ENCODE measurements at regions not wholly inside any gene's neighbourhood (a gene's known extent, or its start where the extent isn't known, plus 50 kb on each side); places are given as distances from the start of the nearest gene placed in this dataset.
"Not testable (repeated sequence)": the region's sequence is repeated elsewhere in the genome, so short reads cannot be mapped to it uniquely, and the experiment has no call there.

DNA sequence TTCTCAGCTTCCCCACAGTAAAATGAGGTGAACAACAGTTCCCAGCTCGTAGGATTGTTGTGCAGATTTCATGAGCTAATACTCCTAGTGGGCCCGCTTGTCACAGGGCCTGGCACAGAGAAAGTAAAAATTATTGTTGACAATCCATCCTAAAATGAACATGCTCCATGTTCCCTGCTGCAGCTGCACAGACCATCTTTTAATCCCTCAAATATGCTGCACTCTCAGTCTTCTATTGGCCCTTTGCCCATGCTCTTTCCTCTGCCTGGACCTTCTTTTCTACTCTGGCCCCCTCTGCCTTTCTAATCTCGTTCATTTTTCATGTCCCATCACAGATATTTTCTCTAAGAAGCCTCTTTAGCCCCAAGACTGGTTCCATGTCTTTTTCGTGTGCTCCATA is 117.7 kb upstream of the NR3C1 start:
- no peak for DNase-seq

DNA sequence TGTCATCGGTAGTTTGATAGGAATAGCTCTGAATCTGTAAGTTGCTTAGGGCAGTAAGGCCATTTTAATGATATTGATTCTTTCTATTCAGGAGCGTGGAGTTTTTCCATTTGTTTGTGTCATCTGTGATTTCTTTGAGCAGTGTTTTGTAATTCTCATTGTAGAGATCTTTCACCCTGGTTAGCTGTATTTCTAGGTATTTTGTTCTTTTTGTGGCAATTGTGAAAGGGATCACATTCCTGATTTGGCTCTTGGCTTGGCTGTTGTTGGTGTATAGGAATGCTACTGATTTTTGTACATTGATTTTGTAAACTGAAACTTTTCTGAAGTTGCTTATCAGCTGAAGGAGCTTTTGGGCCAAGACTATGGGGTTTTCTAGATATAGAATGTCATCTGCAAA is 115.7 kb upstream of the NR3C1 start:
- not testable (repeated sequence) for DNase-seq

DNA sequence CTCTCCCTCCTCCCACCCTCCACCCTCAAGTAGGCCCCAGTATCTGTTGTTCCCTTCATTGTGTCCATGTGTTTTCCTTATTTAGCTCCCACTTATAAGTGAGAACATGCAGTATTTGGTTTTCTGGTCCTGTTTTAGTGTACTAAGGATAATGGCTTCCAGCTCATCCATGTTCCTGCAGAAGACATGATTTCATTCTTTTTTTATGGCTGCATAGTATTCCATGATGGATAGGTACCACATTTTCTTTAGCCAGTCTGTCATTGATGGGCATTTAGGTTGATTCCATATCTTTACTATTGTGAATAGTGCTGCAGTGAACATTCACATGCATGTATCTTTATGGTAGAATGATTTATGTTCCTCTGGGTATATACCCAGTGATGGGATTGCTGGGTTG is 114.3 kb upstream of the NR3C1 start:
- DNase-seq = not testable (repeated sequence)

DNA sequence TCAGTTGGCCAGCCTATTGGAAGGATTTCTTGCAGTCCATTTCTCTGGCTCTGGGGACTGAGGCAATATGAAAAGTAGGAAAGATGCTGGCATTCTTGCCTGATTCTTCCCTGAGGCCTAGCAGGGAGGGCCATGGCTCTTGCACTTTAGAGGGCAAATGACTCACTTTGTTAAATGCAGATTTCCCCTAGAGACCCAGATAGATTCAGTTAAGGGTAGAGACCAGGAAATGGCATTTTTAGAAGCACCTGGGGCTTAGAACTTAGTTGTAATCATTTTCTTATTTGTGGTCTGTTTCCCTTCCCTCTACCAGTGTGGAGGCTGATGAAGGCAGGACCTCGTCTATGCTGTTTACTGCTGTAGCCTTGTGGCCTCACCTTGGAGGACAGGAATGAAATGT is 112.8 kb upstream of the NR3C1 start:
- DNase-seq = no peak

DNA sequence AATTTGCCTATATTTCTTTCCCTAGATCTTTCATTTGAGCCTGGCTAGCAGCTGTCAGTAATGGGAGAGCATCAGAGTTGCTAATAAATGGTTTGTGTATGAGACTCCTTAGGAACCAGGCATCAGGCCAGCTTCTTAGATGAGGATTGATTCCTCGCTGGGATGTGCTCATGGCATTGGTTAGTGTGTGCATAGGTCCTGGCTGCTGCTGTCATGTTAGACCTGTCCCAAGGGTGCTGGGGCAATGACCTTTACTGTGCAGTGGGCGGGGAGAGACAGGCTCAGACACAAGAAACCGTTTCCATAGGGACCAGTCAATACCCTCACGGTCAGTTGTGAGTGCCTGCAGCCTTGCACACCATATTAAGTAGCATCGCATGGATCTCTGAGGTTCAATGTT is 112.3 kb upstream of the NR3C1 start:
- no peak for DNase-seq

DNA sequence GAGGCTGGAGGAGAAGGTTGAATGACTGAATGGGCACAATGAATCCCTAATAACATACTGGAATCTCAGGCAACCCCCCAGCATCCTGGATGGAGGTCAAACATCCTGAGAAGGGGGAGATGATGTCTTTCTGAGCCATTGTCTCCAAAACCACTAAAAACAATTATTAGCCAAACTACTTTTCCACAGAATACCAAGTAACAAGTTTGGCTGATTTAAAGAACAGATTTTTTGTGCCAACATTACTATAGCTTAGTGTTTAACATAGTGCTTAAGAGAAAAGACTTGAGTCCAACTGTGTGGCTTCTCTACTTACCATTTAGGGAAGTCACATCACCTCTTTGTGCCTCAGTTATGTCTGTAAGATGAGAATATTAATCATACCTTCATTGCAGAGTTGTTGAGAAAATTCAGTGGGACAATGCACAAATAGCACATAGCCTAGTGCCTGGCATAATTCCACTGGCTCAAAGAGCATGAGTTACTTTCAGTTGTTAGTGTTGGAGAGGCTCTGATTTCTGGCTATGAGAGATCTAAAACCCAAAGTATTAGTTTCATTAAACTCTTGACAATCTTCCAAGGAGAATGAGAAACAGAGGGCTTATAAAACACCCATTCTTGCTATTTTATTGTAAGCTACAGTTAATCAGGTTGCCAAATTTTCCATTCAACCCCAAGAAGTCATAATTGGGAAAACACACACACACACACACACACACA is 111.3 kb upstream of the NR3C1 start:
- no peak for DNase-seq

DNA sequence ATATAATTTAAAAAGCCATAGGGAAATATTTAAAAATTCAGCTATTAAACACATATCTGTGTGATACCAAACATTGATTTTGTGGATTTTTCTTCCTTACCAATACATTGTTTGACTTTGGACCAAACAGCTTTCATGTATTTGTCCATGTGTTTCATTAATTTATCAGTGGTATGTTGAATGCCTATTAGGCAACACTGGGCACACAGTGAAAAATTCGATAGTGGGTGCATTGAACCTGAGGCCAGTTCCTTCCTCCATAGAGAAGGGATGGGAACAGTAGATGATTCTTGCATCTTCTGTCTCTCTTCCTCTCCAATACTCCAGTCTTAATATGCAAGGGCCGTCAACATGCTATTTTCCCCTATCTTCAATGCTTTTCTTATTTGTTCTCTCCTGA is 110.2 kb upstream of the NR3C1 start:
- no peak for DNase-seq

DNA sequence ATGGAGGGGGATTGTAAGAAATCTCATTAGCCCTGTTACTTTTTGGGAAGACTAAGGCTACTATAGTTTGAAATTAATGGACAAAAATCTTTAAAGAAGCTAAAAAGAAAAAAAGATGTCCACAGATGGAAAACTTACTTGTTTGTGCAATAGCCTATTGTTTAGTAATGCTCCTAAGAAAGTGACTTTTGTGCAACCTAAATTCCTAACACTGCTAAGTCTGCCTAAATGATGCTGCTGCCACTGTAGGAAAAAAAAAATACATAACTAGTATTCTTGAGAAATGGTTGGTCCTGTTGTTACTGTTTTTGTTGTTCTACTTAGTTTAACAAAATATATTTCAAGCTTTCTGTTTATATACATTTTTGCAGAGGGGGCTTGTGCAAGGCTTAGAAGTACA is 108.2 kb upstream of the NR3C1 start:
- DNase-seq = no peak

DNA sequence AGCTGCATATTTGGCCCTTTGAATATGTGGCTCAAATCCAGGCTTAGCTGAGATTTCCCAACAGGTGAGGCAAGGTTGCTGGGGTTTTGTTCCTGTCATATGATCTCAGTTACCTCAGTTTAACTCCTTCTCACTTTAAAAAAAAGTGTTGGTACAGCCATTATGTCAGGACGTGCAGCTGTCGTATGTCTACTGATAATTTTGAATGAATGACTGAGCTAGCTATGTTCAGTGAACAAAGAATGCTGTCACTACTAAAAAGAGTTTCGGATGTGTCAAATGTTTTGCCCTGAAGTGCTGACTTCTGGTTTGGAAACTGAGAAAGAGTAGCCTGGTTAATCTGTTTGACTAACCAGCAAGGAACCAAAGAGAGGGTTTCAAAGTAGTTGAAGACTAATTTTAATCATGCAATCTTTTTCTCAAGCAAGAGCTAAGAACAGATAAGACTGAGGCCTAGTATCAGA is 106.3 kb upstream of the NR3C1 start:
- no peak for DNase-seq

DNA sequence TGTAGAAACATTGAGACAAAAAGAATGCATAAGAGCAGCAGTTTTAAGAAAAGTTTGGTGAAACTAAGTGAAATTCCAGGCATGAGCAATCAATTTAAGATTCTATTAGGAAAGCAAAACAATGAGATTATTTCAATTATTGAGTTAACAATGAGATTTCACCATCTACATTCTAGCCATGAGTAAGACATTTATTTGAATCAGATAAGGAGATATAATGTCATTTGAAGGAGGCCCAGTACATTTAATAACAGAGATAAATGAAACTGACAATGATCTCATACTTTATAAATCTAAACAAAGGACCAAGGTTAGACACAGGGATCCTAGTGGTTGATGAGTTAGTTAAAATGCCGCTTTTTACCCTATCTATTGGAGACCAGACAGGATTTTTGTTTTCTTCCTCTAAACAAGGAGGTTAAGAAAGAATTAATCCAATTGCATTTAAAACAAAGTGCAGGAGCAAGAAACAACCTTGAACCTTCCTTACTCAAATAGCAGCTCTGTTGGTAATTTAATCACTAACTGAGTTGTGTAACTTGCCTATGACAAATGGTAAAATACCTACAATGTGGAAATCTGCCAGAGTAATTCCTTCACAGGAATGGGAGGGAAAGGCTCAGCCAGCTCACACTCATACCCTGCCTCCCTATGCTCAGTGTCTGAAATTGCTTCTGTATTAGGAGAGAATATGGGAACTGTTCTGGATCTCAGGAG is 103.5 kb upstream of the NR3C1 start:
- no peak for DNase-seq

DNA sequence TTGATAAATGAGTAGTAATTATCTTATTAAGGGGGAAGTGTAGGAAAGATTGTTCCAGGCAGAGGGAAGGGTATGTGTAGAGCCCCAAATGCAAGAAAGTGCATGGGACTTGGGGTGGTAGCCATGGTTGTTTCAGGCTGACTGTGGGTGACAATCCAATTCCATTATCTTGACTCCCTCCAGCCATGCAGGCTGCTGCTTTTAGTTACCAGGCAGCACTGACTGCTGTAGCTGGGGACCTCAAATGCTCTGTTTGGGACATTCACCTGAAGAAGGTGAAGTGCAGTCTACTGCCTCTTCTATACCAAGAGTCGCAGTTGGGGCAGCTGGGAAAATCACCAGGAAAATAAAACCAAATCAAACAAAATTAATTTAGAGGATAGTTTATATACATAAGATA is 102.4 kb upstream of the NR3C1 start:
- DNase-seq = no peak

DNA sequence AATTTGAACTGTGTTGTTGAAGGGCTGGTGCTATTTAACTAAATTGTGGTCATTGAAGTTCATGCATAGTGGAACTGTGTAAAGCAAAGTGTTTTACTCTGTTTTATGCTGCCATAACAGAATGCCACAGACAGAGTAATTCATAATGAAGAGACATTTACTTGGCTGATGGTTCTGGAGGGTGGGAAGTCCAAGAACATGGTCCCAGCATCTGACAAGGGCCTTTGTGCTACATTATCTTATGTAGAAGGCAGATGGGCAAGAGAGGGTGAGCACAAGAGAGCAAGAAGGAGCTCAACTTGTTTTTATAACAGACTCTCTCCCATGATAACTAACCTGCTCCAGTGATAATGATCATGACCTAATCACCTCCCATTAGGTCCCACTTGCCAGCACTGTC is 101.9 kb upstream of the NR3C1 start:
- DNase-seq = no peak

DNA sequence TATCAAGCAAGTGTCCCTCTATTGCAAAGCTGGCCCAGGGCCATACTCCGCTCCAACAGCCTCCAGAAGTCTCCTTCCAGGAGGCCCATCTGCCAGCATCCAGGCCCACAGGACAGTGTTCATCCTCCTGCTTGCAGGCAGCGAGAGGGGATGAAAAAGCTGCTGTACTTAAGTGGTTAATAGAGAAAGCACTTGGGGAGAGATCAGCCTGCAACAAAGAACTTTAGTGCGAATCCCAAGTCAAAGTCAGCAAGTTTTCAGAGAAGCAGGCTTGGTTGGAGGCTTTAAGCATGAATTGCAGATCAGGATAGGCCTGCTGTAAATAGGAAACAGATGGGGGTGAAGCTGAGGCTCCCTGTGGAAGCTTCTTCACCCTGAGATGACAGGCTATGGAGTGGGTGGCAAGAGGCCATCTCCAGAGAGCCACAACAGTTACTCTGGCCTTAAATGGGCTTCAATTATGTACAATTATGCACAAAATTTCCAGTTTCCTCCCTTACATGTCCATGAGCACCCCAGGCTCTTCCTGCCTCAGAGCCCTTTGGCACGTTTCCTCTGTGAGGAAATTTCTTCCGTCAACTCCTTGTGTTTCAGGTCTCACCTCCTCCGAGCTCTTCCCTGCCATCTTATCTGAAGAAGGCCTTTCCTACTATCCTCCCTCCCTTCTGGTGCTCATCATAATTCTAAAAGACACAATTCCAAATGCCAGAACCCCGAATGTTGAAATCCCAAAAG is 98.0 kb upstream of the NR3C1 start:
- DNase-seq = no peak

DNA sequence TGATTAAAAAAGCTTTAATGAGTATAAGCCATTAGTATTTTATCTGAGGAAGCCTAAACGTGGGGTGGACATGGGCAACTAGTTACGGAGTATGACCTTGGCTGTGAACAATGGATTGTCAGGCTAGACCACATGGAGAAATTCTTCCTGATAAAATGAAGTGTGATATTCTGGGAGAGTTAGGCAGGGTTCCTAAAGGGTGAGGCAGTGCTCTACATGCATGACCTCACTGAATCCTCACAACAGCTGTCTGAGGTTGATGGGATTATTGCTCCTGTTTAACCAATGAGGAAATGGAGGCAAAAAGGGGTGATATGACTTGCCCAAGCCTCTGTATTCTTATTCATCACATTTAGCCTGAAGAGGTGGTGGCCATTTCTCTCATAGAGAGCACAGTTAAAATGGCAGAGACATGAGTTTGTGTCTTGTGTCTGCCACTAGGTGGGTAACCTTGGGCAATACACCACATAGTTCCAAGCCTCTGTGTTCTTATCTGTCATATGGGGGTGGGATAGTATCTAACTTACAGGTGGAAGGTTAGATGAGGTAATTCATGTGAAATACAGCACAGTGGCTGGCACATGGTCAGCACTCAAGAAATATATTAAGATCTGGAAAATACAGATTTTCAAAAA is 96.1 kb upstream of the NR3C1 start:
- no peak for DNase-seq

DNA sequence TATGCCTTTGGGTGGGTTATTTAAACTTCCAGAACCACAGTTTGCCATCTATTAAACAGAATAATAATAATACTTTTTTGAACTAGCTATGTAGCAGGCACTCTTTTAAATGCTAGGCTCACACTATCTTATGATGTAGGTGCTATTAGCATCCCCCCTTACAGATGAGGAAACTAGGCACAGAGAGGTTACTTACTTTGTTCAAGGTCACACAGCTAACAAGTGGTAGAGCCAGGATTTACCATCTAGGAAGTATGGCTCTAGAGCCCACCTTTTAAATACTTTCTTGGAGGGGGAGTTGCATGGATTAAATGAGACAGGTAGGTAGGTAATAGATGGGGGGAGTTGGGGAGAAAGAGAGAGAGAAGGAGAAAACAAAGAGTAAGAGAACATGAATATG is 95.3 kb upstream of the NR3C1 start:
- no peak for DNase-seq

DNA sequence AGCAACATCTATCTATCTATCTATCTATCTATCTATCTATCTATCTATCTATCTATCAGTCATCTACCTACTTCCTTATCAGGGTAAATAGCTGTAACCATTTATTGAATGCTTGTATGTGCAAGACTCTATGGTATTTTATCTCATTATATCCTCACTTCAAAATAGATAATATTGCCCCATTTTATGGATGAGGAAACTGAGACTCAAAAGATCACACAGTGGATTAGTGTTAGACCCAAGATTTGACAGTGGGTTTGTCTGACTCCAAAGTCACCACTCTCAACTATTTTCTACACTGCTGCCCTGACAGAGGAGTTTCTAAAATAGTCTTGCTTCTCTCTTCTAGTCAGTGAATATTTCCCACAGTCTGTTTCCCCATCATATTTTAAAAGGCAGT is 94.3 kb upstream of the NR3C1 start:
- no peak for DNase-seq

DNA sequence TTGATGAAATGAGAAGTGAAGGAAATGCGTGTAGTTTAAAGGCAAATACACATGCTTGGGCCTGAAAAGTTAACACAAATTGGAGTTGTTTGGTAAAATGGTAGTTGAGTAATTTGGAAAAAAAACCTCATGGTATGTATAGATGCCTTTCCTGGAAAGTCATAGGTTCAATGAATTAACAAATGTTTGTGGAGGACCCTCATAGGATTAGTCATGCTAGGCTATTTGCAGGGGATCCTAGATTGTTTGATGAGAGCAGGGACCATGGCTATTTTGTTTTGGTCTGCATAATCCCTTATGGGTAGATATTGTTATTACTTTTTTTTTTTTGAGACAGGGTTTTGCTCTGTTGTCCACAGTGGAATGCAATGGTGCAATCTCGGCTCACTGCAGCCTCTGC is 93.5 kb upstream of the NR3C1 start:
- no peak for DNase-seq

DNA sequence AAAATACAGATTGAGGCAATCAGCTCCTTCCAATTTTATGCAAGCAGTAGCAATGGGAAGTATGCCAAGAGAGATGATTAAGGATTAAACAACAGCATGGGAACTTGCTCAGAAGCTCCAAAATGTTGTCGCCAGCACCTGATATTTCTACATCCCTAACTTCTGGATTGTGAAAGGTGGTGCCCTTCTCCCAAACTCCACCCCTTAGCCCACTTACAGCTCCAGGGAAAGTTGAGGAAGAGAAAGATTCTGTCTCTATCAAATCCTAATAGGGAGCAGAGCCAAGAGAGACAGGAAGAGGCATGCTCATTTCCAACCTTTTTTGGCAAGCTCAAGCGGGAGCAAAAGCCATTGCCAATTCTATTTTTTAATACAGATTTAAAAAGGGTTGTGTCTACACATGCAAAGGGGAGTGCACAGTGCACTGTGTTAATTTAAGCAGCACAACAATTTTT is 92.4 kb upstream of the NR3C1 start:
- DNase-seq = no peak

DNA sequence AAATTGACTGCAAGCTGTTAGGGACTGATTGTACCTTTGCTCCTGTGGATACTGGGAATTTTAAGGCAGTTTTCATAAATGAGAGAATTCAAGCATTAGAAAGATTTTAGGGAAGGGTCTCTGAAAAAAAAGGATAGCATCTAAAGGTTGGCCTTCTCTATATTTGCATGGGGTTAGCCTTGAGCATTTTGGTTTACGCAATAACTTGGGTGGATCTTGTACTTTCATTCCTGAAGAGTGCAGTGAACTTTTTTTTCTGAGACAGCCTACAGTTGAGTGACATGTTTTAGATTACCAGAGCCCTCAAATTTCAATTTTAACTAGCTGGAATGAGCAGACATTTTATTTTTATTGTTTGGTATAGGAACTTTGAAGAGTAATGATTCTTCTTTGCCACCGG is 91.6 kb upstream of the NR3C1 start:
- no peak for DNase-seq

DNA sequence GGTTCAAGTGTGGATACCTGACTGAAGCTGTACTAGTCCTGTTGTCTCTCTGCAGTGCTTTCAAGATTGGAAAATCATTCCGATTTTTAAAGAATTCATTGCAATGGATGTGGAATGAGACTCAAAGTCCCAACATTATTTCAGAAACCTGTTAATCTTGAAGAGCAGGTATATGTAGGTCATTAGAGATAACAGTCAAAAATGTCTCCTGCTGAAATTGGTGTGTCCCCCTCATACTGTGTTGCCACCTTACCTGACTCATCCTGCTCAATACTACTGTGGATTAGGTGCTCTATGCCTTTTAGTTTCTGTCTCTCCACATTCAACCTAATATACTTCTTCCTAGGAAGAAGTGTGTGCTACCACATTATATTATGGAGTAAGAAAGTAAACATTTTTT is 91.1 kb upstream of the NR3C1 start:
- no peak for DNase-seq

DNA sequence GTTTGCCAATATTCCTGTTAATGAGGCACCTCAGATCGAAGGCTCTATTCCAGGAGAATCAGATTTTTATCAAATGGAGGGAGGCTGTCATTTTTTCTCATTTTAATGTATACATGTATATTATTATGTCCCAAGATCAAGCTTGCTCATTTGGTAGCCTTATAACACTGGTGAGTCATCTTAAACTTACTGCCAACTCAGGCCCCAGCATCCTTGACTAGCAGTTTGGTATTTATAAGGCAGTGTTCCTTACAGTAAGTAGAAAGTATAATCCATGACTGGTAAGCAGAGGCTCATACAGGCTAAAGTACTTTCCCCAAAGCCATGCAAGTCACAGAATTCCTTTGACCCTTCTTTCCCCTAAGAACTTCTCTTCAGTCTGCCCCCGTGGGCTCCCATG is 90.7 kb upstream of the NR3C1 start:
- no peak for DNase-seq

DNA sequence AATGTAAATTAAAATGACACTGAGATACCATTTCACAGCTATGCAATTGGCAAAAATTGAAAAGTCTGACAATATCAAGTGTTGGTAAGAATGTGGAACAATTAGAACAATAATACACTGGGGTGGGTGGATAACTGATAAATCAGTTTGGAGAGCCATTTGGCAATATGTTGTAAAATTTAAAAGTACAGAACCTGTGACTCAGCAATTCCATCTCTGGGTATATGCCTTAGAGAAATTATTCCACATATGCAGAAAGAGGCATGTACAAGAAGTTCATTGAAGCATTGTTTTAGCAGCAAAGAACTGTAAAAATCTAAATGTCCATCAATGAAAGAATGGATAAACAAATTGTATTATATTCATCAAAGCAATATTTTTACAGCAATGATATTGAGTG is 89.3 kb upstream of the NR3C1 start:
- no peak for DNase-seq

DNA sequence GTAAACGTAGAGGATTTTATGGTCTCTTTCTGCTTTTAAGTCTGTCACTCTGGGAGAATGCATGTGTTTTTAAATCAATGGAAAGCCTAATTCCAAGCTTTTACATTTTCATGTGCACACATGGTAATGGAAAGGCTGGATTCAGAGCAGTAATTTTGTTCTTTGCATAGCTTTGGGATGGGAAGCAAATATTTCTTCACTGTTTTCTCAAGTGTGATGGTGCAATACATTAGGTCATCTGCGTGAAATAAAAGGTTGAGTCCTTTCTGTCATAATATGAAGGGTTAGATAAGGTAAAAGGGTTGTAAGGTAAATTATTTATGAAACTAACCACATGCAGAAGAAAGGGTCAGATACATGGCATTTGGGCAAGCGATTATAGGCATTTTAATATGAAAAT is 88.2 kb upstream of the NR3C1 start:
- DNase-seq = no peak

DNA sequence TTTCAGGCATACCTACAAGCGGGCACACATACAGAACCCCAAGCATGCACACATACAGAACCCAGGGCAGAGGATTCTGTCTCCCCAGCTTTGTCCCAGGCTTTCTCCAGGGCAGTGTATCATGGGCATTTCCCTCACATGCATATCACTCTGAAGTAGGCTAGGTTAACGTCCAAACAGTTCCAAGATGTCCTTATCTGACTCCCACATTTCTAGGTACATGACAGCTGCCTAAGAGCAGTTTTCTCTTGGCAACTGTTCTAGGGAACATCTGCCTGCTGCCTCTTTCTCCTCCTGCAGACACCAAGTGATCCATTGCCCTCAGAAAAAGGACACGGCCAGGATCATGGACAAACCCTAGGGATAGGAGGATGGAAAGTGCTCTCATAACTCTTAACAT is 84.9 kb upstream of the NR3C1 start:
- no peak for DNase-seq

Data from CD4-positive, alpha-beta T cell treated with Interleukin-17A for 4 hours (primary cell).